ENCODE measurements at regions not wholly inside any gene's neighbourhood (a gene's known extent, or its start where the extent isn't known, plus 50 kb on each side); places are given as distances from the start of the nearest gene placed in this dataset.
"Not testable (repeated sequence)": the region's sequence is repeated elsewhere in the genome, so short reads cannot be mapped to it uniquely, and the experiment has no call there.

DNA sequence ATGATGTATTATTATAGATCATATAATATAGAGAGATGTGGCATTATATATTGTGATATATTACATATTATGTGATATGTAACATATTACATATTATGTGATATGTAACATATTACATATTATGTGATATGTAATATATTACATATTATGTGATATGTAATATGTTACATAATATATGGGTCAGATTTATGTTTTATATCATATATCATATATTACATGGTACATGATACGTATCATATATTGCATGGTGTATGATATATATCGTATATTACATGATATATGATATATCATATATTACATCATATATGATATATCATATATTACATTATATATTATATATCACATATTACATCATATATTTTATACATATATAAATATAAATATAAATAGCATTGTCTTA, 164.1 kb upstream of the NEBL start:
- no peak for DNase-seq

DNA sequence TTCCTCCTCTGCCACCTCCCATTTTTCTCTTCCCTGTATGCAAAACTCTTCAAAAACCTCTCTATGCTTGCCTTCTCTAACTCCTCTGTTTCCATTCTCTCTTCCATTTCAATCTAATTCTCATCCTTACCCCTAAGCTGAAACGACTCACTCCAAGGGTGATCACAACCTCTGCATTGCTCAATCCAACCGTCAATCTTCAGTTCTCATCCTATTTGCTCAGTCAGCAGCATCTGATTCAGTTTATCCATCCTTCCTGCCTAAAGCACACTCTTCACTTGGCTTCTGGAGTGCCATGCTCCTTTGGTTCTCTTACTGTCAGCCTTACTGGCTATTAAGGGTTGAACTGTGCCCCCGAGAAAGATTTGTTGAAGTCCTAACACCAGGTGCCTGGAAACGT, 163.5 kb upstream of the NEBL start:
- no peak for DNase-seq

DNA sequence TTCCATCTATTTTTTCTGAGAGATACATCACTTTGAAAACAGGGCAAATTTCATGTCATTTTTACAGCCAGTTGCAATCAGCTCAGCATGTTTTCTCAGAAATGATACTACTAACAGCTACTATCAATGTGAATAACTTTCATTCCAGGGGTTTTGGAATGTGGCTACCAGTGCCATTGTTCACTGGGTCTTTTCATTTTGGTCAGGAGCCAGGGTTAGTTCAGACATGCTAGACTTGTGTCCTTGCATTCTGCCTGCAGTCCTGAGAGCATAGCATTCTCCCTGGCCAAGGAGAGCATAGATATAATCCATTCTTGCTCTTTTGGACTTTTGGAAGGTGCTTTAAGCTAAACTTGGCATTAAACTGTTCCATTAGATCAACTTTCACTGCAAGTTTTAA, 160.9 kb upstream of the NEBL start:
- no peak for DNase-seq

DNA sequence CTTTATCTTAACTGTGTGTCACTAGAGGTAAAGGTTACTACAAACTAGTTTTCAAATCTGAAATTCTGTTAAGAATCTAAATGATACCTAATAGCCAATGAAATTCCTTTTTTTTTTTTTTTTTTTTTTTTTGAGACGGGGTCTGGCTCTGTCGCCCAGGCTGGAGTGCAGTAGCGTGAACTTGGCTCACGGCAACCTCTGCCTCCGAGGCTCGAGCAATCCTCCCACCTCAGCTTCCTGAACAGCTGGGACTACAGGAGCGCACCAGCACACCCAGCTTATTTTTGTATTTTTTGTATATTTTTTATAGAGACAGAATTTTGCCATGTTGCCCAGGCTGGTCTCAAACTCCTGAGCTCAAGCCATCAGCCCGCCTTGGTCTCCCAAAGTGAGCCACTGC, 160.3 kb upstream of the NEBL start:
- DNase-seq = no peak

DNA sequence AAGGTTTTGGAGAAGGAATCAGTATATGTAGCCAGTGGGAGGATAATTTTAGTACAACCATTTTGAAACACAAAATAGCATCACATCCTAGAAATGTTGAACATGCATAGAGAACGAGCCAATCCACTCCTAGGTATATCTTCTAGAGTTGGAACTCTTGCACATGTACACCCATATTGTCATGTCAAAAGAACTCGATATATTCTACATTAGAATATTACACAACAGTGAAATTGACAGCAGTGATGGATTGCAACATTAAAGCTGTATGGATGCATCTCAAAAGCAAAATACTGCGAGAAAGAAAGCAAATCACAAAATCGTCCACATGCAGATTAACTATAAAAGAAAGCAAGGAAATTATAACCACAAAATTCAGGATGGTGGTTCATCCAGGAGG, 159.3 kb upstream of the NEBL start:
- DNase-seq = no peak

DNA sequence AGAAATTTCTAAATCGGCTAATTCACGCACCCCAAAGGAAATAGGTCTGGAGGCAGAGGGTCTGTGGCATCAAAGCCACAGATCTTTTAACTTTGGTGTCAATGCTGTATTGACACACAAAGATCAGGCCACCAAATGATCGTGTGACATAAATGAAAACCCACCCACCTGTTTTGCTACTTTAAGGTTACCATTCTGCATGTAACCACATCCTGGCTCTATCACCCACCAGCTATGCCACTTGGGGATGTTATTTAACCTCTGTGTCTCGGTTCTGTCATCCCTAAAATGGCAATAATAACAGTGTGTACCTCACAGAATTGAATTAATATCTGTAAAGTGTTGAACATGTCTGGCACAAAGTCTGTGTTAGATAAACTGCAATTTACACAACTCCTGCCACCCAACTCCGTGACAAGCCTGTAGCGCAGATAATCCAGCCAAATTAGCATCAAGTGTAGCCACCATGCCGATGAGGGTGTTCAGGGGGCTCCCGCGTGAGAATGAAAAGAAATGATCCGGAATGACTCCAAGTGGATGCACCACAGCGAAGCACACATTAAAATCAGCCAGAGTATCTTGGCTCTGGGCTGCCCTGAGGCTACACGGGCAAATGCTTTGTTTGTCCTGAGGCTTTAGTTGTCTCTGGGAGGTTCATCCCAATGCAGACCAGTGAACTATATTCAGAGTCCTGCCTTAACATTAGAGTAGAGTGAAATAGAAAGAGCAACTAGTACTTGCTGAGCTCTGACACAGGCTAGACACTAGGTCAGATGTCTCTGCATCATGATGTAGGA, 158.4 kb upstream of the NEBL start:
- no peak for DNase-seq

DNA sequence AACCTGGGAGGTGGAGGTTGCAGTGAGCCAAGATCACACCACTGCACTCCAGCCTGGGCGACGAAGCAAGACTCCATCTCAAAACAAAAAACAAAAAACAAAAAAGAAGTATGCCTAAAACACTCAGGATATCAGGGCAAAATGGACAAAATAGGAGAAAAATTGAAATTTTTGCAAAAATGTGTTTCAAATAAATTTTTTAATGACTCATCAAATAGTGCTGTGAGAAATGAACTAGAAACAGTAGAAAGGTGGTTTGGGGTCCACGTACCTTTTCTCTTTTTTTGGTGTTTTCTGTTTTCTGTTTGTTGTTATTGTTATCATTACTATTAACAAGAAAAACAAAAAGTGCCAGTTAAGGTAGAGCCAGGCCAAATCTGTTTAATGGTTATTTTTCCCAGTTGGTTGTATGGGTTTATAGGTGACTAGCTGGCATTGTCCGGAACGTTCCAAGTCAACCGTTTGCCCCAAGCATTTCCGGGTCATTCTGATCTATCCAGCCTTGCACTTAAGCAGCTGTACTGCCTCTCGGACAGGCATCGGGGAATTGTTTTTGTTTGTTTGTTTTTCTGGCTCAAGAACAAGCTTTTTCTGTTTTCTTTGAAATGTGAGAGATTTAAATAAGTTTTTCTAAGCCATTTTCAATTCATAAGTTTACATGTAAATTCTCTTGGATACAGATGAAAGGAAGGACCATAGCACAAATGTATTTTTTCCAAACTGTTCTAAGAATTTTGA, 157.0 kb upstream of the NEBL start:
- no peak for DNase-seq

DNA sequence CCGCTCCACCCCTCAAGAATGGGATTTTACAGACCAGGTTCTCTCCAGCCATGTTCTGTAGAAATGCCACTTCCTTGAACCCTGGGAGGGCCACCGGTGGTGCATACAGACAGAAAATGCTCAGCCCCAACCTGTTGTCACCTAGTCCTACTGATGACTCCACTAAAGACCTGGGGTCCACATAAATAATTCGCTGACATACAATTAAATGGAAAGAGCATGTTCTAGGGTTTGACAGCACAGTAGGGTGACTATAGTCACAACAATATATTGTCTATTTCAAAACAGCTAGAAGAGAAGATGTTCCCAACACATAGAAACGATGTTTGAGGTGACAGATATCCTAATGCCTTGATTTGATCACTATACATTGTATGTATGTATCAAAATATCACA, 155.6 kb upstream of the NEBL start:
- no peak for DNase-seq

DNA sequence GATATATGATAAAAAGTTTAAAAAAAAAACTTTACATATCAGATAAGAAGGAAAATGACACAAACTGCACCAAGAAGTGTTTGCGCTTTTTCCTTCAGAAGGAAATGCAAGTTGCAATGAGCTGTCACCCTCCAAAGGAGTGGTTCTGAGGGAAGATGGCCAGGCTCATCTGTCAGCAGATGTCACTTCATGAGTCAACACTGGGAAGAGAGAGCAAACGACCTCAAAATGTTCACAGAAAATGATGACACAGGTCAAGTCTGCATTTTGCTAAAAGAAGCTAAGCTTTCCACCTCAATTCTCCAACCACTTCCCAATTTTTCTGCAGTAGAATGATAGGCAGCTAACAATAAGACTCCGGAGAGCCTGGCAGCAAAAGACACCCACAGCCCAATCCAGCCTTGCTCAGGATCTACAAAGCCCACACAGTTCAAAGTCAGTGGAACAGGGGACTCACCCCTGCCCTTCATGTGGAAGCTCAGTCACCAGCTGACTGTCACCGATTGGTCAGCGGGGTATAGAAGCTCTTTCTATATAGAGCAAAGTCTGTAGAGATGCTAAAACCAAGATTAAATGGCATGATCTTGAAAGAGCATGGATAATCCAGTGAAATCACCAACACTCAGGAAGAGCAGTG, 155.1 kb upstream of the NEBL start:
- DNase-seq = no peak

DNA sequence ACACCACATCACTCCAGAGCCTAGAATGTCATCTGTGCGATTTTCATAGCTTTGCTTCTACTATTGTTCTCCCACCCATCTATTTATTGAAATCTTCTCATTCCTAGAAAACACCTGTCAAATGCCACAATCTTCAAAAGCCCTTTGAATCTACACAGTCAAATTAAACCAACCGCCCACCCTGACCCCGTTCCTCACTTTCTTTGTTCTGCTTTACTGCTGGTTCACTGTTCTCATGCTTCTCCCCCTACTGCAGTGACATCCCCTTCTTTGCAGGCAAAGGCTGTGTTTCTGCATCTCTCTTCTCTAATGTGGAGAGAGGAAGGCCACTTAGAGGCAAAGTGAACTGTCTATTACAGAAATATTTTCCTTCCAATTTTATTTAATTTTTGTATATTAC, 152.4 kb upstream of the NEBL start:
- peak in 11 of 56 donors; percentile 2 to 48 (median 21) for DNase-seq

DNA sequence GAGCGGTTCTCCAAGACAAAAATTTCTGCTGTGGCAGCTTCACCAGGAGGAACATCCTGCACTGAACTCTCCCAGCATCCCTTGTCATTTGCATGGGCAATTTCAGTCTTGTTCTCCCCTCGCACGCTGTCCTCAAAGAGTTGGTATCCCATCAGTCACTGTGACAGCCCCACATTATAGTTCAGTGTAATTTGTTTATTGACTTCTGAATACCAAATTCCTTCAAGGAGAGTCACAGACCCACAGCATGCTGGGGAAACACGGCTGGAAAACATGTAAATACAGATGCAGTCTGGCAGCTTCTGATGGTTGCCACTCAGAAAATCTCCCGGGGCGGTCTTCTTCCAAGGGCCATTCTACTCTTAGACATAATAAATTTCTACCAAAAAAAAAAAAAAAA, 151.0 kb upstream of the NEBL start:
- no peak for DNase-seq

DNA sequence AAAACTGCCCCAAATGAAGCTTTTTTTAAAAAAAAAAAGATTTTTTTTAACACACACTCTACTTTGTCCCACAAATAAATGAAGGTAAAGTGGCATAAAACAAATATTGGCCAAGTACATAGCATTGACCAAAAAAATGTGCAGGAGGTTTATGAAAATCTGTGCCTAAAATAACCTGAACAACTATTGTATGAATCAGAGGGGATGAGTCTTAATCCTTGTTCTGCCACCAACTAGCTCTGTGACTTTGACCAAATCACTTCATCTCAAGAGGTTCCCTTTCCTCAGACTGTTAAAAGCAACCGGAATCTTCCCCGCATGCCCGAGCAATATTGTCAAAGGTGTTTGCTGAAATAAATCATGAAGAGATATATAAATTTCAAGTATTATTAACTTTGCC, 150.4 kb upstream of the NEBL start:
- no peak for DNase-seq

DNA sequence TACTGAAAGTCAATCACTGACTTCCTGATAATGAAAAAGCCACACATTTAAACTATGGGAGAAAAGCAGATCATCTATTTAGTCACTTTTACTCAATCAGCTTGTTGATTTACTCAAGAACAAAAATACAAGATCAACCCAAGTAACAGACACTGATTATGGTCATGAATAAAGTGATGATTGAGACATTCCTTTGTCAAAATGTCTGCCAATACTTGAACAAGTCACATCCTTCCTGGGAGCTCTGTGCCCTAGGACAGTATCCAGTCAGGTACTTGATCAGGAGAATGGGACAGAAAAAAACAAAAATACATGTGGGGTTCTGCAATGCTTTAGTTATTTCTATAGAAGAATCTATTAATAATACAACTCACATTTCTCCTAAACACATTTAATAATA, 150.0 kb upstream of the NEBL start:
- no peak for DNase-seq

DNA sequence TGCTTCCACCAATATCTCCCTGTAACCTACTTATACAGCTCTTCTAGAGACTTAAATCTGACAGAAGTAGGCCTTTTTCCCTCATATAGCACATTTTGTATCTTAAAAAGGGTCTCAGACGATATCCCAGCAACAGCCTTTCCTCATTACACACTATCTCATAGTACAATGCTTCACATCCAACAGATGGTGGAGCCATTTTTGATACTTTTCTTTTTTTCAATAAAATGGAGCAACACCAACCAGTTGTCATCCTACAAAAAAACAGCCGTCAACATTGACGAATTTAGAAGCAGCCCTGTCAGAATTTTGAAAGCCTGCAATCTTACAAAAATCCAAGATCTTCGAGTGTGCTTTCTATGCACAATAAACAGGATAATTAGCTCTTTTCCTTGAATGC, 145.9 kb upstream of the NEBL start:
- DNase-seq = no peak

DNA sequence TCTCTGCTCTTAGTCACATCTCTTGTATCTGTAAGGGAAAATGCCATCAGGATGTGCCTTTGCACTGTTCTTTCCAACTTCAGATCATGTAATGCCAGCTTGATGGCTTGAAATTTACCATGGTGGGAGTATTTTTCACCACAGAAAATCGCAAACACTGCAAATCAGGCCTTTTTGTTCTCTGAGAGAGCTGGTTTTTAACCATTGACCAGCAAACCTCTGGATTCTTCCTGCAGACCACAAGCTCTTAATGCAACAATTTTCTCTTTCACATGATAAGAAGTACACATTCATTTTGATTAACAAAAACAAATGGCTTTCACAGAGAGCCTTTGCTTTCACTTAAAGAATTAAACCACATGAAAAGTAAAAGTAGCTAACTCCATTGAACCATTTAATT, 145.4 kb upstream of the NEBL start:
- no peak for DNase-seq

DNA sequence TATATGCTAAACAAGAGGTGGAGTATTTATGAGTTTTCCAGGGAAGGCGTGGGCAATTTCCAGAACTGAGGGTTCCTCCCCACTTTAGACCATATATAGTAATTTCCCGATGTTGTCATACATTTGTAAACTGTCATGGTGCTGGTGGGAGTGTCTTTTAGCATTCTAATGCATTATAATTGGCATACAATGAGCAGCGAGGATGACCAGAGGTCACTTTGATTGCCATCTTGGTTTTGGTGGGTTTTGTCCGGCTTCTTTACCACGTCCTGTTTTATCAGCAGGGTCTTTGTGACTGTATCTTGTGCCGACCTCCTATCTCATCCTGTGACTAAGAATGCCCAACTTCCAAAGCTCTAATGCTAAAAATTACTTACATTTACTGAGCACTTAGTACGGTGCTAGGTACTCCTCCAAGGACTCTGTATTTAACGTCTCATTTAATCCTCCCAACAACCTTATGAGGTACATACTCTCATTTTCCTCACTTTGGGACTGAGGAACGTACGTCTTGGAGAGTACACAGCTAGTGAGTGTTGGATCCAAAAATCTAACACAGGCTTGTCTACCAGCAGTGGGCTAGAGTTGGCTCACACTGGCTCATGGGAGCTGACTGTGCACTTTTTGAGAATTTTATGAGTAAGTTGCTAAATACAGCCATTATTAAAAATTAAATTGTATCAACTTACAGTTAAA, 144.8 kb upstream of the NEBL start:
- no peak for DNase-seq

DNA sequence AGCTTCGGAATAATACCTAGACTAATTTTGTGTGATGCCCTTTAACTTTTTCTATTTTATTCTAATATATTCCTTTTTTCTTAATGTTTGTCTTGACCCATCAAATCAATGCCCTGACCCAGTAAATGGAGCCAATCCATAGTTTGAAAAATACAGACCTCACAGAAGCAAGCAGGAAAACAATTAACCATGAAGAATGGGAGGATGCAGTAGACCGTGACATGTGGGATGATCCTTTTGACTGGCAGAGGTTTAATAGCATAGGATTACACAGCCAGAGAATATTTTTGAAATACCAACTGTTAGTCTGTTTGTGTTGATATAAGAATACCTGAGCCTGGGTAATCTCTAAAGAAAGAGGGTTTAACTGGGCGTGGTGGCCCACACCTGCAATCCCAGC, 142.6 kb upstream of the NEBL start:
- no peak for DNase-seq

DNA sequence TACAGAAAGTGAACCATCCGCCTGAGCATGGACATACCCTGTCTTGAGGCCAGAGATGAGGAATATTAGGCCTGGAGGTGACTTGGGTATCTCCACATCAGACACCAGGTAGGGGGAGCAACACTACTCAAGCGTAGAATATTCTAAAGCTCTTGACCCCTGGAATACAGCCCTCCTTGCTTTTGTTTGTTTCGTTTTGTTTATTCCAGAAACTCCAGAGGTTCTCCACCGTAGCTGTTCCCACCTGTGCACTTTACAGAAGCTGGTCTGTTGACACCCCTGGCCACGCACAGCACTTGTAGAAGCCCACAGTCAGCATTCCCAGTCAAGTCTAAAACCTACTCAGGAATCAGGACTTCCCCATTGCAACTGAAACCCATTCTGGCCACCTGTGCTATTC, 139.6 kb upstream of the NEBL start:
- no peak for DNase-seq

DNA sequence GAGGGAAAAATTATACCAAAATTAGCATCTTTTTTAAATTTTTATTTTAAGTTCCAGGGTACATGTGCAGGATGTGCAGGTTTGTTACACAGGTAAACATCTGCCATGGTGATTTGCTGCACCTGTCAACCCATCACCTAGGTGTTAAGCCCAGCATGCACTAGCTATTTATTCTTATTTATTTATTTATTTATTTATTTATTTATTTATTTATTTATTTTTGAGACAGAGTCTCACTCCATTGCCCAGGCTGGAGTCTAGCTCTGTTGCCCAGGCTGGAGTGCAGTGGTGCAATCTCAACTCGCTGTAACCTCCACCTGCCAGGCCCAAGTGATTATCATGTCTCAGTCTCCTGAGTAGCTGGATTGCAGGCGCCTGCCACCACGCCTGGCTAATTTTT, 137.7 kb upstream of the NEBL start:
- DNase-seq = not testable (repeated sequence)

DNA sequence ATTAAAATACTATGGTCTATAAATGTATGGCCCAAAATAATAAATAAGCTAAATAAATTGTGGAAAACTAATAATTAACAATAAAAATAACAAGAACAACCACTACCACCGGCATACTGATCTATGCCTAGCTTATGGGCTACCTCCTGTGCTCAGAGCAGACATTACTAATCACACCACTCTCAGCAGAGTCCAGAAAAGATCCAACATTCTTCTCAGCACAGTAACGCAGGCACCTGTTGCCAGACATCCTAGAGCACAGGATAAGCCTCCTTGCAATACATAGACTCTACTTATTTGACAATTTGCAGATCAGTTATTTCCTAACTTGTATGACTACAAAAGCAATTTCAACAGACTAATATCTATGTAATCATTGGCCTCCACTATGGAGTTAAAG, 137.1 kb upstream of the NEBL start:
- no peak for DNase-seq

DNA sequence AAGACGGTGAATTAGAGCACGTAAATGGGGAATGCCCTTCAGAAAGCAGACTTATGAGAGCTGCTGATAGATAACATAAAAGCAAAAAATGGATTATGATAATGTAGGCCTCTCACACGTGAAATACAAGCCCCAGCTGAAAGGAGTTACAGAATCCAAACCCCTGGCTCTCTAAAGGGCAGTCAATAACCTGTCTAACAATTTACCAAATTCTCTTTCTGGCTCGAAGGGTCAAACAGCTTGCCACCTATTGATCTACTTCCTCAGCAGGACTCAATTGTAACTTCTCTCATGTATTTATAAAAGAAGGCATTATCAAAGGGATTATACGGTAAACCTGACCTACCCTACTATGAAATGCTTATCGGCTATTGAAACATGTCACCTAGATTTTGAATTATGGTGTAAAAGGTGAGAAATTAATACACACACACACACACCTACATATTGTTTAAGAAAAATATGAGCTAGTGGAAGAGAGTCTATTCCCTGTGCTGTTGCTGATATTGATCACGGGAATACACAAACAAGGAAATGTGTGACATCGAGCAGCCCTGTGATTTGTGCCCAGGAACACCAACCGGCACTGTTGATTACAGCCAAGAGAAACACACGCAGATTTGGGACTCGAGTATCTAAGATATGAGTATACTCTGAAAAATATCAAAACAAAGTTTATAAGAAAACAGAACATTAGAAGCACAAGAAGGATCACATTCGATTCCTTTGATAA, 135.6 kb upstream of the NEBL start:
- no peak for DNase-seq

Data from nucleus accumbens (tissue), 56 donors.